Hematopoietic multipotent progenitor cell treated with erythropoietin and hydrocortisone succinate and interleukin-3 and kit ligand, for 4 days (in vitro differentiated cells): ENCODE measurements at regions not wholly inside any gene's neighbourhood (a gene's known extent, or its start where the extent isn't known, plus 50 kb on each side); places are given as distances from the start of the nearest gene placed in this dataset.
"Not testable (repeated sequence)": the region's sequence is repeated elsewhere in the genome, so short reads cannot be mapped to it uniquely, and the experiment has no call there.

Source experiments
- DNase-seq: peaks from one replicate; pipeline ENCODE4 v3.0.0-alpha.2; 2015

DNA sequence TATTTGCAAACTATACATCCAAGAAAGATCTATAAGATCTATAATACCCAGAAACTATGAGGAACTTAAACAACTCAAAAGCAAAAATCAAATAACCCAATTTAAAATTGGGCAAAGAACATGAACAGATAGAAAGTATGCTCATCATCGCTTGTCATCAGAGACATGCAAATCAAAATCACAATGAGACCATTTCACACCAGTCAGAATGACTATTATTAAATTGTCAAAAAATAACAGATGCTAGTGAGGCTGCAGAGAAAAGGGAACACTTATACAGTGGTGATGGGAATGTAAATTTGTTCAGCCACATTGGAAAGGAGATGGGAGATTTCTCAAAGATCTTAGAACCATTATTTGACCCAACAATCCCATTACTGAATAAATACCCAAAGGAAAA lies 1451.7 kb upstream of the ADGRL3 start:
- DNase-seq, result no peak

DNA sequence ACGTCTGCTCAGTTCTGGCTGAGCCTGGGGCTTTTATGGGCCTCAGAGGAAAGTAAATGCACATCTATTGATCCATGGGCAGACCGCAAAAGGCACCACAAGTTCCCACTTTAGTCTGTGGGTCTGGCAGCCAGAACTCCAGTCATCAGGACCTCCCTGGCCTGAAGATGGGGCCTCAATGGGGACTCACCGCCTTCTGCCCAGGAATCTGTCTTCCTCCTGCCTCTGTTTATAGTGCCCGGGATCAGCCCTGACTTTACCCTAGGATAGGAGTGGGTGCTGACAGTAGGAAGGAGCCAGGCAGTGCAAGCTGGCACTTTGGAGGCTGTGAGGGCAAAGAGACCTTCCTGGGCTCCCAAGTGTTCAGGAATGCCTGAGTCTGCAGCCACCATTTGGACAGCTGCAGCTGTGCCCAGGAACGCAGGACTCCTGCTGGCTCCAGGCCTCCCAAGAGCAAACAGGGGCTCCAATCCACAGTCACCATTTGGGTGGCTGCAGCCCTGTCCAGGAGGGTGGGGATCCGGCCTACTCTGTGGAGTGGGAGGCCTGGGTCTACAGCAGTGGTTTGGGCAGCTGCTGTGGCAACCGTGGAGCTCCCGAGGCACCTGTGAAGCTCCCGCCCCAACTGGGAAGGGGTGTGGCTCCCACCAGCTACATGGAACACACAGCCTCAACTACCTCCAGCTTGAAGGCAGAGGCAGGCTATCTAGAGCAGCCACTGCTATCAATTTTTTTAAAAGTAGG lies 1440.9 kb upstream of the ADGRL3 start:
- no peak for DNase-seq

DNA sequence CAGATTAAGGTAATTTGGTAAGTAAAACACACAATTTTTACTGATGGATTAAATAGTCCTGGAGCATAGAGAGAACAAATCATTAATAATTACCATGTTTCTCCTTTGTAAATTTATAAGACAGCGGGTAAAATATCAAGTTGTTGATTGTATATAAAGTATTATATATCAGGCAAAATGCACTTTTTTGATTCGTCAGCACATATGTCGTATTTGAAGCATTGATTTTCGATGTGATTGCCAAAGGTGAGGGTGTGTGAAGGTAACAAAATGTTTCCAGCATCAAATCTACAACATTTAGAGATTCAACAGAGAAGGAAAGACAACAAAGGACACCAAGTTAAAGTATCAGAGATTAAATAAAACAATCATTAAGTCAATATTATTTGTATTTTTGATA lies 1437.8 kb upstream of the ADGRL3 start:
- DNase-seq, result no peak

DNA sequence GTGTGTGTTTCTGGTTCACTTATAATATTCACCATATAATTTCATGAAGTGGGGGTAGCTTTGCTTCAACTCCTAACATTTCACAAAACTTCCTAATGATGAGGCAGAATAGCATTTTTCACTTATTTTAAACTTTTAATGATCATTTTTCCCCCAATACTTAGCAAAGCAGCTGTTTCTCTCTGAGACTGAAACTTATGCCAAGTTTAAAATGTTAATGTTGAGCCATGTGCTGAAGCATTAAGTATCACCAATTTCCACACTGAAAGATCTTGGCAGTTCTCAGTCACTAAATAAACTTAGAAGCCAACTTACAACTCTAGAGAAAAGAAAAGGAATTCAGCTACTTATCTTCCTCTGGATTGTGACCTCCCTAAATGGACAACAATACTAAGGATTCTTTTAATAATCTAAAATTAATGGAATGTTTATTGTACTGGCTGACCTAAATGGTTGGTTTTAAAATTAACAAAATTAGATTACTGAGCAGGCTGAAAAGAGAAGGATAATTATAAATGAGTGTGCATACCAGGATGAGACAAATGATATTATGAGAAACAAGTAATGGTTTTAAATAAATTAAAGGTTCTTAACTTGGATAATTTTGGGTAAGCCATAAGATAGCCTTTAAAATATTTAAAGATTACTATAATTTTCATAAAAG lies 1429.4 kb upstream of the ADGRL3 start:
- DNase-seq, result no peak

DNA sequence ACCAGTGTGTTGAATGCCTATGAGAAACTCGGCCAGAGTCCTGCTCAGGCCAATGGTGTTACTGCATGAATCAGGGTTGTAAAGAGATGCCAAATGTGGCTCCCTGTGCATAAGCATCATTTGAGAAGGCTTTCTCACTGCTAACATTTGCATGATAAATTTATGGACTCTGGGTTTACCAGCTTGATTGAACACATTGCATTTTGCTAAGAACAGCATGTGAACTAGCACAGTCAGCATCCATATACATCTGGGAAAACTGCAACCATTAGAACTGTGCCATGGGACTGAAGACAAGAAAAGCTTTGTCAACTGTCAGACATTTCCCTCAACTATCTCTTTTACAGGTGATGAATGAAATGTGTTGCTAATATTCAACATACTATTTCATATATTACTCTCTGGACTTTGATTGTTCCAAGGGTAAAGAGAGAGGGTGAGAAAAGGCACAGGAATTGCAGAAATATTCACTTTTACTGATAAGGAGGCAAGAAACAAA lies 1427.4 kb upstream of the ADGRL3 start:
- no peak for DNase-seq

DNA sequence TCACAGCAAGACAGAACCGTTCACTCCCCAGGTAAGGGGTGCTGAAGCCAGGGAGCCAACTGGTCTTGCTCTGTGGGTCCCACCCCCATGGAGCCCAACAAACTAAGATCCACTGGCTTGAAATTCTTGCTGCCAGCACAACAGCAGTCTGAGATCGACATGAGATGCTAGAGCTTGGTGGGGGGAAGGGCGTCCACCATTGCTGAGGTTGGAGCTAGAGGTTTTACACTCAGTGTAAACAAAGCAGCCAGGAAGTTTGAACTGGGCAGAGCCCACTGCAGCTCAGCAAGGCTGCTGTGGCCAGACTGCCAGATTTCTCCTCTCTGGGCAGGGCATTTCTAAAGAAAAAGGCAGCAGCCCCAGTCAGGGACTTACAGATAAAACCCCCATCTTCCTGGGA lies 1419.9 kb upstream of the ADGRL3 start:
- not testable (repeated sequence) for DNase-seq

DNA sequence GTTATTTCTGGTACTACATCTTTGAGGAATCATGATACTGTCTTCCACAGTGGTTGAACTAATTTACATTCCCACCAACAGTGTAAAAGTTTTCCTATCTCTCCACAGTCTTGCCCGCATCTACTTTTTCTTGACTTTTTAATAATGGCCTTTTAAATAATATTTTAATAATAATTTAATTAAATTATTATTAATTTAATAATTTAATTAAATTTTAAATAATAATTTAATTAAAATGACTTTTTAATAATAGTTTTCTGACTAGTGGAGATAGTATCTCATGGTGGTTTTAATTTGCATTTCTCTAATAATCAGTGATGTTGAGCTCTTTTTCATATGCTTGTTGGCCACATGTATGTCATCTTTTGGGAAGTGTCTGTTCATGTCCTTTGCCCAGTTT lies 1395.0 kb upstream of the ADGRL3 start:
- DNase-seq, result no peak

DNA sequence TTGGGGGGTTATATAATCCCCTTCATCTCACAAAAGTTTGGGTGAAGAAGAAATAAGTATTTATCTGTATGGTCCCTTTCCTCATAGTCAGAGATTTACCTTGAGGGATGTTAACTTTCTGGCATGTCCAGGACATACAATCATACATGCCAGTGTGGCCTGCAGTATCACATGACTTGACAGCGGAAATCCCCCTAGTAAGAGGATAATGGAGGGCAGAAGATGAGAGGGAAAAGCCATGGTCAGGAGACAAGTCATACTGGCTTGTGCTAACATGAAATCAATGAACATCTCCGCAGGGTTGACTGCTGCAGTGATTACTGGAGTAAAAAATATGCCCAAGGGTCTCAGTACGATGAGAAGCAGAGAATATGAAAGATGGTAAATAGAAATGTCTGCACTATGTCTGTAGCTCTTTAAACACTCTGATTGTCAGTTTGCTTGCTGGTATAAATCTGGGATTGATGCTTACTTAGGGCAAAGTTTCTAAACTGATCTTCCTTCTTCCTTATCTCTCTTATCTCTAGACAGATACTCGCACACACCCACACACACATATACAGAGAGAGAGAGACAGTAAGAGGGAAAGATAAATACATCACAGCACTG lies 1385.6 kb upstream of the ADGRL3 start:
- DNase-seq, result peak; percentile 33

DNA sequence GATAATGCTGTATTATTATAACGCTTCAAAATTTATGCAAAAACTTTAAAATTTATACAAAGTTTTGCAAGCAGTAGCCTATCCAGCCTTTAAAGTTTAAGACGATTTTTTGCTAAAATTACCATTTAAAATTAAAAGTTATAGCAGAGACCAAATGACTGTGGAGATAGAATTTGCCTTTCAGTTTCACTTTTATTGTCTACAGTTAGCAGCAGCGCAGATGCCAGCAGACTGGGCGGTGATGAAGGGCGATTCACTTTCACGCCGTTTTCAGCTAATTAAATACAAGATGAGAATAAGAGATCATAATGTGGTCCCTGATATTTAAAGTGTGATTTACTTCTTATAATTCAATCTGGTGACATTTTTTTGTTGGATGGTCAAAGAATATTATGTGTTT lies 1381.5 kb upstream of the ADGRL3 start:
- peak; percentile 77 for DNase-seq

DNA sequence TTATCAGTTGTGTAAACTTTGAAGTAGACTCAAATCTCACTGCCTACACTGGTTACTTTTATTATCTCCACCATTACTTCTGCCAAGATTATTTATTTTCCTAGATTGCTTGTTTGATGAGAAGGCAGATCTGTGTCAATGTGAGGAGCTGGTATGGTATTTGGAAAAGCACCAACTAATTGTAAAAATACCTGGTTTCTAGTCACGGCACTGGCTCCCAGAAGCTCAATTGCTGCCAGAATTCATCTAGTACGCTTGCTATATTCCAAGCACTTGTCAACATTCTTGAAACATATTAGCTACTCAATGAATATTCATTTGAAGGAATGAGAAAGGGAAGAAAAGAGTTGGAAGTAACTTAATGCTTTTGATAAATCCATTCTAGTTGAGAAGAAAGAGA lies 1376.8 kb upstream of the ADGRL3 start:
- no peak for DNase-seq

DNA sequence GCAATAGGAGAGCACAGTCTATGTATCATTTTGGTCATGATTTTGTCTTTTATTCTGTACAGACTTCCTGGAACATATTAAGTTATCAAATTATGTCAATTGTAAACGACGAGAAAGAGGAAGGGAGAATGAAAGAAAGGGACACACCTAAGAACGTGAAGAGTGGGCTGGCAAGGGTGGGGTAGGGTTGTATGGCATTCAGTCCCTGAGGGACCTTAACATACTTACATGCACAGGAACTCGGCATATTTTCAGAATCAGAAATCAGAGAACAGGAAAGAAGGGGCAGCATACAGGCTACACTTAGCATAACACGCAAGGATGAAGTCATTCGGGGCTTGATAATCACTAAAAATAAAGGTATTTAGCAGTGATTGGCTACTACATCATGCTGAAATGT lies 1375.0 kb upstream of the ADGRL3 start:
- no peak for DNase-seq

DNA sequence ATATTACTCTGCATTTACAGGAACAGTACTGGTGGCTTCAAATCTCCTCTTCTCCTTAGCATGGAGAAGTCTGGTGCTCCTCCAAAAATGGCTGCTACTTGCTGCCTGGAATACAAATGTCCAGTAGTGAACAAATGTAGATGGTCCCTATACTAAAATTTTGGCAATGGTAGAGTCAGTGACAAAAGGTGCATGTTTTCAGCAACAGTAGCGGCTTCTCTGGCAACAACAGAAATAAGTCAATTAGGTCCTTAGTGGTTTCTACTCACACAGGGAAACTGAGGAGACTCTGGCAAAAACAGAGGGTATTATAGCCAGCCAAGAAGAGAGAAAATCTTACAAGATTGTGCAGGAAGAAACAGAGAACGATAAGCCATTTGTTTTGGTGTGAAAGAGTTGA lies 1368.4 kb upstream of the ADGRL3 start:
- no peak for DNase-seq

DNA sequence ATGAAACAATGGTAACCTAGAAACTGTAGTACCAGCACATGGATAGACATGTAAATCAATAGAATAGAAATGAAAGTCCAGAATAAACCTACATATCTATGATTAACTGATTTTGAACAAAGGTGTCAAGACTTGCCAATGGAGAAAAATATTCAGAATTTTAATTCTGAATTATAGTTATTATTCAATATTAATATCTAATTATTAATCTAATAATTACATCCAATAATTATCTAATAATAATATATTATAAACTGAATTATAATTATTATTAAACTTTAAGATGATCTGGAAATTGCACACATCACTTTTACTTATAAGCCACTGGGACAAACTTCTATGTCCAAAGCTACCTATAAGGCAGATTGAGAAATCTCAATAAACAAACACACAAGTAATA lies 1365.2 kb upstream of the ADGRL3 start:
- DNase-seq, result no peak

DNA sequence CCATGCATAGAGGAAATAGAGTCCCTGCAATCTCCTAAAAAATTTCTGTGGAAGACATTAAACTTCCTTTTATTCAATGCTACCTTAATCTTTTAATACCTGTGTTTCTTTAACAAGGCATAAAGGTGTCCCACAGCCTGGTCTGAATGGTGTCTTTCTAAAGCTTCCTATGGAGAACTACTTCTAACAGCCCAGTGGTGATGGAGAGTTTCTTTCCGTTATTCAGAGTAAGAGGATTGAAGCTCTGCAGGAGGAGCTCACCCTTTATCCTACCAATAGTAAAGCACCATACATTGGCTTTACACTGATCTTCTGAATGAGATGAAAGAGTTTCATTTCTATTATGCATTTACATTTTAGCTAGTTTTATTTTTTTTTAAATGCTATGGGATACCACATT lies 1362.4 kb upstream of the ADGRL3 start:
- DNase-seq, result no peak

DNA sequence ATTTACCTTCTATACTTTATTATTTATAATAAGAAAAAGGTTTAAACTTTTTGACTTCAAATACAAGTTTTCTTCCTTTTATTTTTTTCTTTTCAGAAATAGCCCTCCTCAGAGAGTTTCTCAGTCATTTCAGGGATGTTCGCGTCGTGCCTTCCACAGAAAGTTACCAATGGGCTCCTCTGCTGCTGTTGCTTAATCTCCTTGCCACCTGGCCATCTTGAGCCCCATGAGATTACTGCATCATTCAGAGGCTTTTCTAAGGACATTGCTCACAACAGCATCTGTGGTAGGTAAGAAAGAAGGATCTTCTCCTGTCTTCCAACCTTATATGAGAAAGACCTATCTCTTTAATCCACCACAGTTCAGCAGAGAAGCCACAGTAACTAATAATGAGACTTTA lies 1361.9 kb upstream of the ADGRL3 start:
- no peak for DNase-seq

DNA sequence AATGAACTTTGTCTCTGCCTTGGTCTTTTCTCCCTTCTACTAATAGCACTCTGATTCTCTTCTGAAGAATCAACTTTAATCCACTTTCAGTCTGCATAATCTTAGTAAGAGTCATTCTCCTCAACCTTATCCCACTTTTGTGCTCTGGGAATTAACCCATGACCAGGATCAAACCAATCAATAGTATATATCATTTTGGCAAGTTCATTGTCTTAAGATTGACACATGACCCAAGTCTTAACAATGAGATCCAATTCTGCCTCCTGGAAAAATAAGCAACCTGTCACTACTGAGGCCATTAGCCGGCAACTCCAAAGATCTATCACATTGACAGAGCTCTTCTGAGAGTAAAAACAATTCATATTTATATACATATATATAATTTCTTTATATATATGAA lies 1358.4 kb upstream of the ADGRL3 start:
- DNase-seq, result no peak

DNA sequence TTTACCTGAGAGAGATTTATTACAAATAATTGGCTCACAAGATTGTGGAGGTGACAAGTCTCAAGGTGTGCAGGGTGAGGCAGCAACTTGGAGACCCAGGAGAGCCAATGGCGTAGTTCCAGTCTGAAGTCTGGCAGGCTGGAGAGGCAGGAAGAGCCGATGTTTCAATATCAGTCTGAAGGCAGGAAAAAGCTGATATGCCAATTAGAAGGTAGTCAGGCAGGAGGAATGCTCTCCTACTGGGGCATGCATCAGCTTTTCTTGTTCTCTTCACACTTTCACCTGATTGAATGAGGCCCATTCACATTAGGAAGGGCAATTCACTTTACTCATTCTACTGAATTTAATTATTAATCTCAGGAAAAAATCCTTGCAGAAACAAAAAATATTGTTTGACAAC lies 1351.7 kb upstream of the ADGRL3 start:
- no peak for DNase-seq

DNA sequence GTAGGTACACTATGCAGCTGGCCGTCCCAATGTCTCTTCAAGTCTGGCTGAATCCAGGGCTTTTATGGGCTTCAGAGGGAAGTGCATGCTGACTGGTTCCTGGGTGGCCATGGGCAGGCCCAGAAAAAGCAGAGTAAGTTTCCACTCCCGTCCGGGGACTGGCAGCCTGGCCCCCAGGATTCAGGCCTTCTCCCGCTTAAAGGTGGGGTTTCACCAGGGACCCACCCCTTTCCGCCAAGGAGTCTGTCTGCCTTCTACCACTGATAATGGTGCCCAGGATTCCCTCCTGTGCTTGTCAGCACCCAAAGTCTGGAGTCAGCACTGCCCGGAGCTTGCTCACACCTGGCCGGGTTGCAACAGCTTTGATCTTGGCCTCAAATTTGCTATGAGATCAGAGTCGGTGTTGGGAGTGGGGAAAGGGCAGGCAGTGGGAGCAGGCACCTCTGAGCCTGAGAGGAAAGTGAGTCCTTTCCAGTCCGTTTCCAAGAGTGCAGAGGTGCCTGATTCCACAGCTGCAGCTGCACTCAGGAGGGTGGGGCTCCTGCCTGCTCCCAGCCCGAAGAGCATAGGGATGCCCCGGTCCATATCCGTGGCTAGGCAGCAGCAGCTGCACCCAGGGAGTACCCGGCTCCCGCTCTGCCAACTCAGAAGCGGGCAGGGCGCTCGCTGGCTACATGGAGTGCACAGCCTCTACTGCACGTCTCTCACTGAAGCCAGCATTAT lies 1344.3 kb upstream of the ADGRL3 start:
- DNase-seq, result no peak

DNA sequence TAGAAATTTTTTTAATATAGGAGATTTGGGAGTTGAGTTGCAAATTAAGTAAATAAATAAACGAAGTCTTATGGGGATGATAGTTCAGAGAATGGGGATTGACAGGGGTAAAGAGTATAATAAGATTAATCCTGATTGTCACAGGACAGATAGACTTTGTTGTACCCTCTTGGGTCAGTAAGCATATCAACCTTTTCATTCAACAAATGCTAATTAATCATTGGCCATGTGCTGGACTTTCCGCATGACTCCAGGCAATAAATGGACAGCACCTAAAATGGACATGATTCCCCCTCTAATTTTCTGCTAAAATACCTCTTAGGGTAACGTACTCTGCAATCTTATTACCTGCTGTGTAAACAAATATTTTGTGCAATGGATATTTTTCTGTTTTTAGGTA lies 1331.1 kb upstream of the ADGRL3 start:
- DNase-seq, result no peak

DNA sequence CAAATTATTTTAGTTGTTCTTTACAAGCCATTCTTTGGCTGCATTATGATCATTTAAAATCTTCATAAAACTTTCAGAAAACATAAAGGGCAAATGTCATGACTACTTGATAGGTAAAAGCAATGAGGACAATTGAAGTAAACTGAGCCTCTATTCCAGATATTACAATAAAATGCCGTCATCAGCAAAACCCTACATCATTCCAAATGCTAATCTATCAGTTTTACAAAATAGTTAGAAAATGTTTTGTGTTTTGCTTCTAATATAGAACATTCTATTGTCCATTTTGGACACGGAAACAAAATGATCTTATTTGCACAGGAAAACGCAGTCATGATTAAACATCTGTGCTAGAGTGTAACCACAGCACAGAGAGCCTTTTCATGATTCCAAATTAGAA lies 1330.6 kb upstream of the ADGRL3 start:
- no peak for DNase-seq

DNA sequence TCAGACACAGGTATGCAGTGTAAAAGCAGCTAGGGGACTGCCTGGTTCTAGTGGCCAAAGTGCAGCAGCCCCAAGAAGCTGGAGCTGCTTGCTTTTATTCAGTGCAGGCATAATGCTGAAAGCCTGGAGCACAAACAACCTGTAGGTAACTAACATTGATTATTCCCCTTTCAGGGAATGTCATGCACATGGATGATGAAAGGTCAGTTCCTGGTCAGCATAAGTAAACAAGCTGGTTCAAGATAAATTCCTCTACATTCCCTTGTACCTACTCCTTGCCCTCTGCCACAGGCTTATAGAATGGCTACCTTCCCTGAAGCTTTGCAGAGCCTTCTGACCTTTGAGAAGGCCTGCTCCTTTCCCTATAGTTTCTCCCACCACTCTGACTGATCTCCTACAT lies 1318.5 kb upstream of the ADGRL3 start:
- no peak for DNase-seq

DNA sequence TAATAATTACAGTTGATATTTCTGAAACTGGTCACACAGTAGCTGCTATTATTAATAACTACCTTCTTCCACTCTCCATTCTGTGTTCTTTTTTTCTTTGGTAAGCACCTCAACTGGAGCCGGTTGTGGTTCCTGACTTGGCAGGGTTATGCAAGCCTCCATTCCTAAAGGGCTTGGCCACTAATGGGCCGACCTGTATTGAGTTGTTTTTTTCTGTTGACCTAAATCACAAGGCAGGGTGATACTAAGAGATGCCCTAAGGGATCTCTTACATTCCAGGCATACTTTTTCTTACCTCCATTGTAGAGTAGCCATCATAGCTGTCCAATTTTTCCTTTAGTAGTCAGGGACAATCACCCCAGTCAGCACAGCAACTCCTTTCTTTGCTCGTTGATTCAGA lies 1295.8 kb upstream of the ADGRL3 start:
- no peak for DNase-seq

DNA sequence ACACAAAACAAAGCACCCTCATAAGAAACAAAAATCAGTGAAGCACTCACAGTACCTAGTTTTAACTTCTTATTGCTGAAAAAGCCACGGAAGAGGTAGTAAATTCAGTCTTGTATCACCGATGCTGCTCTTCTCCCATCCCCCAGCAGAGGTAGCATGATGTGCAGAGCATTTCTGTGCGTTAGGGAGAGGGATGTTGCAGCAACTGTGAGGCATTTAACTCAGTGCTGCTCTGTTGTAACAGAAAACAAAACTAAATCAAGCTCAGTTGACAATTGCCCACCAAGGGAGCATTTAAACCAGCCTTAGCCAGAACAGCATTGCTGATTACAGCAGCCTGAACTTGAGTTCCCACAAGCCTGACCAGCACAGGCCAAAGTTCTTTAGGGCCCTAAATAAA lies 1279.7 kb upstream of the ADGRL3 start:
- no peak for DNase-seq

DNA sequence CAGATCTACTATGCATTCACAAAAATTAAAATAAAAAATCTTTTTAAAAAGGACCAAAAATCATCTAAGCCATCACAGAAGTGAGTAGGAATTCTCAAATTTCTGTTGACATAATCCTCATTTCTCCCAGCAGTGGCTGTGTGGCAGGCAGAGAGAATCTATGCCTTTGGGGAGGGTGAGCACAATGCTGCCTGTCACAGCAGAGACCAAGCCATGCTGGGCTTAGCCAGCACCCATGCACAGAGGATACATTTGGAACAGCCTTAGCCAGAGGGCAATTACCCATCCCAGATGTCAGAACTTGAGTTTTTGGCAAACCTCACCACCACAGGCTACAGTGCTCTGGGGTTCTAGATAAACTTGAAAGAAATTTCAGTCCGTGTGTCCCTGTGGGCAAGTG lies 1274.8 kb upstream of the ADGRL3 start:
- no peak for DNase-seq
